OCI-LY3 (cell line): ENCODE measurements at regions not wholly inside any gene's neighbourhood (a gene's known extent, or its start where the extent isn't known, plus 50 kb on each side); places are given as distances from the start of the nearest gene placed in this dataset.

ENCODE experiments used
- H2AFZ ChIP-seq: fragments of 200-600, 300-600 bp; shearing (Covaris generic); 2 replicates; pipeline ENCODE4 v1.6.0; 2014; ENCODE audit warnings: antibody characterized with exemption, low read depth, low read length
- H3K27ac ChIP-seq: fragments of 200-600, 300-600 bp; sonication (generic); 2 replicates; pipeline ENCODE4 v1.5.1; 2014; ENCODE audit warnings: mild to moderate bottlenecking, low read length, moderate library complexity, mixed read lengths
- H3K27me3 ChIP-seq: fragments of 200-600, 300-600 bp; sonication (generic); 2 replicates; pipeline ENCODE4 v1.6.1; 2014; ENCODE audit warnings: low read depth, low read length, mixed read lengths
- H3K36me3 ChIP-seq: fragments of 200-600, 300-600 bp; sonication (generic); replicated peaks from 2 replicates; pipeline ENCODE3; 2014; ENCODE audit warnings: low read depth, low read length, mixed read lengths
- H3K4me1 ChIP-seq: fragments of 300-600, 200-600 bp; sonication (generic); 2 replicates; pipeline ENCODE4 v1.6.1; 2014; ENCODE audit warnings: low read length, mixed read lengths
- H3K4me2 ChIP-seq: fragments of 200-600, 300-600 bp; sonication (generic); 2 replicates; pipeline ENCODE4 v1.6.1; 2014; ENCODE audit warnings: low read length, mixed read lengths
- H3K4me3 ChIP-seq: fragments of 300-600, 200-600 bp; sonication (generic); 2 replicates; pipeline ENCODE4 v1.5.1; 2014; ENCODE audit warnings: antibody characterized with exemption, mild to moderate bottlenecking, low read length, moderate library complexity
- H3K79me2 ChIP-seq: fragments of 300-600, 200-600 bp; shearing (Covaris generic); 2 replicates; pipeline ENCODE4 v1.6.1; 2014; ENCODE audit warnings: mild to moderate bottlenecking, low read length, mixed read lengths
- H3K9ac ChIP-seq: fragments of 300-600, 200-600 bp; shearing (Covaris generic); 2 replicates; pipeline ENCODE4 v1.6.0; 2014; ENCODE audit warnings: mild to moderate bottlenecking, low read length, moderate library complexity
- H3K9me3 ChIP-seq: fragments of 200-600, 300-600 bp; shearing (Covaris generic); 2 replicates; pipeline ENCODE4 v1.6.1; 2014; ENCODE audit warnings: low read length, mixed read lengths; ENCODE audit not compliant: insufficient read depth
- H4K20me1 ChIP-seq: fragments of 200-600, 300-600 bp; sonication (generic); 2 replicates; pipeline ENCODE4 v1.6.1; 2016; ENCODE audit warnings: low read length, mixed read lengths; ENCODE audit not compliant: insufficient read depth
- EZH2phosphoT487 ChIP-seq: fragments of 200-600 bp; shearing (Covaris generic); IDR thresholded peaks from 2 replicates; pipeline ENCODE4 v1.6.1; 2018; ENCODE audit warnings: antibody characterized with exemption, mixed run types, low read depth
- TF ChIP-seq, protein P1 (sequence below): fragments of 200-600, 300-600 bp; sonication (generic); IDR thresholded peaks from 2 replicates; pipeline ENCODE4 v1.5.1; 2014; ENCODE audit warnings: antibody characterized with exemption, low read length, low read depth

- H3K4me3 ChIP-seq: no peak overlapping the region
- no peaks in the 10 kb centered on the region for H4K20me1 ChIP-seq
- no peaks in the 10 kb centered on the region for H3K79me2 ChIP-seq
- no peak for TF ChIP-seq EZH2phosphoT487
- TF ChIP-seq, protein P1, sequence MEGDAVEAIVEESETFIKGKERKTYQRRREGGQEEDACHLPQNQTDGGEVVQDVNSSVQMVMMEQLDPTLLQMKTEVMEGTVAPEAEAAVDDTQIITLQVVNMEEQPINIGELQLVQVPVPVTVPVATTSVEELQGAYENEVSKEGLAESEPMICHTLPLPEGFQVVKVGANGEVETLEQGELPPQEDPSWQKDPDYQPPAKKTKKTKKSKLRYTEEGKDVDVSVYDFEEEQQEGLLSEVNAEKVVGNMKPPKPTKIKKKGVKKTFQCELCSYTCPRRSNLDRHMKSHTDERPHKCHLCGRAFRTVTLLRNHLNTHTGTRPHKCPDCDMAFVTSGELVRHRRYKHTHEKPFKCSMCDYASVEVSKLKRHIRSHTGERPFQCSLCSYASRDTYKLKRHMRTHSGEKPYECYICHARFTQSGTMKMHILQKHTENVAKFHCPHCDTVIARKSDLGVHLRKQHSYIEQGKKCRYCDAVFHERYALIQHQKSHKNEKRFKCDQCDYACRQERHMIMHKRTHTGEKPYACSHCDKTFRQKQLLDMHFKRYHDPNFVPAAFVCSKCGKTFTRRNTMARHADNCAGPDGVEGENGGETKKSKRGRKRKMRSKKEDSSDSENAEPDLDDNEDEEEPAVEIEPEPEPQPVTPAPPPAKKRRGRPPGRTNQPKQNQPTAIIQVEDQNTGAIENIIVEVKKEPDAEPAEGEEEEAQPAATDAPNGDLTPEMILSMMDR: no peak
- no peaks in the 10 kb centered on the region for H3K27me3 ChIP-seq
- no peak overlapping the region for H2AFZ ChIP-seq
- H3K36me3 ChIP-seq: no peaks in the 10 kb centered on the region
- H3K27ac ChIP-seq: no peak overlapping the region
- H3K4me2 ChIP-seq: no peak overlapping the region
- no peak overlapping the region for H3K9ac ChIP-seq
- H3K4me1 ChIP-seq: peaks cover 7% of the 10 kb centered on the region
- H3K9me3 ChIP-seq: no peaks in the 10 kb centered on the region
Observed at GRCh38 chr14:71463807-71464206, 468.4 kb upstream of the RGS6 start.

DNA sequence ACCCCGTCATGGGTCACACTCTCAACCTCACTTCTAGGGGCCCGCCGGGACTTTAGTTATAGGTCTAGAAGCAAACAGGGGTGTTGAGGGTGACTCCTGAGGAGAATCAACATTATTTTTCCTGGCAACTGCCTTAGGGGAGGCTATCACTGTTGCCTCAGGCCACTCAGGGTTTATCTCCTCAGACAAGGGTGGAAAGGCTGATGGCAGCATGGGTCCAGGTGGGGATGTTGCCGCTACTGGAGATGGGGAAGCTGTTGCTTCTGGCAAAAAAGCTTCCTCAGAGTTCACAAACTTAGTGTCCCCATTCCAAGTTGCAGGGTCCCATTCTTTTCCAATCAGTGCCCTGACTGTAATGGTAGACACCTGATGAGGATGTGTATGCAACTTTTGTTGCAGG is 467.4 kb upstream of the RGS6 start:
- Histone ChIP-seq H3K4me3 (no peak overlapping the region), H3K36me3 (no peaks in the 10 kb centered on the region), H3K27ac (no peak overlapping the region), H3K79me2 (no peaks in the 10 kb centered on the region), H3K9me3 (no peaks in the 10 kb centered on the region), H3K4me2 (no peak overlapping the region), H3K4me1 (peaks cover 7% of the 10 kb centered on the region), H3K27me3 (no peaks in the 10 kb centered on the region), H3K9ac (no peak overlapping the region), H4K20me1 (no peaks in the 10 kb centered on the region), H2AFZ (no peak overlapping the region)
- TF ChIP-seq, protein P1: no peak
- TF ChIP-seq EZH2phosphoT487: no peak

- H3K36me3 ChIP-seq: no peaks in the 10 kb centered on the region
- H3K79me2 ChIP-seq: no peaks in the 10 kb centered on the region
- no peaks in the 10 kb centered on the region for H4K20me1 ChIP-seq
- TF ChIP-seq, protein P1: no peak
- TF ChIP-seq EZH2phosphoT487: no peak
- H3K4me3 ChIP-seq: no peak overlapping the region
- H3K27ac ChIP-seq: no peak overlapping the region
- no peak overlapping the region for H2AFZ ChIP-seq
- H3K9ac ChIP-seq: no peak overlapping the region
- no peaks in the 10 kb centered on the region for H3K27me3 ChIP-seq
- H3K4me2 ChIP-seq: no peak overlapping the region
- H3K4me1 ChIP-seq: peaks cover 9% of the 10 kb centered on the region
- H3K9me3 ChIP-seq: no peaks in the 10 kb centered on the region
Observed at GRCh38 chr14:71465316-71465715, 466.9 kb upstream of the RGS6 start.

- Histone ChIP-seq H3K9ac (no peak overlapping the region), H3K79me2 (no peaks in the 10 kb centered on the region), H3K36me3 (no peaks in the 10 kb centered on the region), H3K27ac (no peak overlapping the region), H3K4me2 (no peak overlapping the region), H3K4me3 (no peak overlapping the region), H3K27me3 (no peaks in the 10 kb centered on the region), H4K20me1 (no peaks in the 10 kb centered on the region), H3K9me3 (no peaks in the 10 kb centered on the region), H3K4me1 (peaks cover 9% of the 10 kb centered on the region), H2AFZ (no peak overlapping the region)
- TF ChIP-seq, protein P1: no peak
- no peak for TF ChIP-seq EZH2phosphoT487
Observed at GRCh38 chr14:71466251-71466650, 466.0 kb upstream of the RGS6 start.
